CD4-positive, CD25-positive, alpha-beta regulatory T cell (primary cell): ENCODE measurements at regions not wholly inside any gene's neighbourhood (a gene's known extent, or its start where the extent isn't known, plus 50 kb on each side); places are given as distances from the start of the nearest gene placed in this dataset.

Experiments
- ATAC-seq, 2 donors: fragments of 150-1000 bp; cut with Tn5 transposase; one replicate each; pipeline ENCODE4 v1.10.0; 2021; ENCODE audit warnings: low read depth in 2 of 2, moderate number of reproducible peaks in 2 of 2, moderate library complexity in 1 of 2
- DNase-seq, 3 donors: peaks; one replicate each; pipeline versions ENCODE4 v3.0.0 to v3.0.0-alpha.2; 2012 to 2022; ENCODE audit warnings: mixed read lengths in 1 of 3
- H3K27ac ChIP-seq: one replicate; pipeline ENCODE4 v1.7.0; 2013; ENCODE audit warnings: mild to moderate bottlenecking, low read length; ENCODE audit not compliant: insufficient read depth, poor library complexity, severe bottlenecking
- H3K27me3 ChIP-seq: one replicate; pipeline ENCODE4 v1.7.0; 2013; ENCODE audit warnings: low read length; ENCODE audit not compliant: control insufficient read depth, insufficient read depth
- H3K36me3 ChIP-seq: one replicate; pipeline ENCODE4 v1.7.0; 2013; ENCODE audit warnings: mild to moderate bottlenecking, low read length, moderate library complexity; ENCODE audit not compliant: control insufficient read depth, insufficient read depth
- H3K4me1 ChIP-seq: 2 replicates; pipeline ENCODE4 v1.7.0; 2013; ENCODE audit warnings: mild to moderate bottlenecking, low read length; ENCODE audit not compliant: insufficient read depth, control insufficient read depth, poor library complexity, severe bottlenecking
- H3K4me3 ChIP-seq: one replicate; pipeline ENCODE4 v1.7.0; 2013; ENCODE audit warnings: low read depth, mild to moderate bottlenecking, low read length, moderate library complexity
- H3K9me3 ChIP-seq, 2 experiments: 1 replicate in 1 of 2; 2 replicates in 1 of 2; pipeline ENCODE4 v1.7.0; 2013; ENCODE audit warnings: low read length in 2 of 2, mild to moderate bottlenecking in 1 of 2, moderate library complexity in 1 of 2; ENCODE audit not compliant: control insufficient read depth in 2 of 2
- H3K27ac Mint-ChIP-seq, 3 donors: one replicate each; pipeline ENCODE4 v1.8.0; 2020 to 2022; ENCODE audit warnings: mild to moderate bottlenecking in 3 of 3, mixed read lengths in 3 of 3, moderate library complexity in 2 of 3
- H3K27me3 Mint-ChIP-seq: one replicate; pipeline ENCODE4 v1.8.0; 2022; ENCODE audit warnings: mild to moderate bottlenecking, mixed read lengths
- H3K36me3 Mint-ChIP-seq: one replicate; pipeline ENCODE4 v1.8.0; 2020; ENCODE audit warnings: mixed read lengths
- H3K4me1 Mint-ChIP-seq, 4 donors: one replicate each; pipeline ENCODE4 v1.8.0; 2020 to 2022; ENCODE audit warnings: mixed read lengths in 4 of 4, mild to moderate bottlenecking in 1 of 4
- H3K4me3 Mint-ChIP-seq, 4 donors: one replicate each; pipeline ENCODE4 v1.8.0; 2020 to 2022; ENCODE audit warnings: mild to moderate bottlenecking in 4 of 4, mixed read lengths in 4 of 4, moderate library complexity in 3 of 4
- H3K9me3 Mint-ChIP-seq, 7 donors: one replicate each; pipeline ENCODE4 v1.8.0; 2020 to 2022; ENCODE audit warnings: mixed read lengths in 7 of 7, mild to moderate bottlenecking in 3 of 7, moderate library complexity in 2 of 7

GRCh38 chr7:20267482-20267881, 50.3 kb upstream of the MACC1 start:
- Mint-ChIP-seq H3K27ac (no peak overlapping the region), H3K4me3 (no peak overlapping the region), H3K4me1 (no peaks in the 10 kb centered on the region), H3K27me3 (no peaks in the 10 kb centered on the region), H3K9me3 (peaks cover 0 to 3% (median 0%) of the 10 kb centered on the region in 7 donors), H3K36me3 (no peaks in the 10 kb centered on the region)
- ATAC-seq (no peak), DNase-seq (peak in 1 of 3 donors; percentile 13)
- Histone ChIP-seq H3K4me1 (no peaks in the 10 kb centered on the region), H3K27ac (no peak overlapping the region), H3K27me3 (no peaks in the 10 kb centered on the region), H3K9me3 (no peaks in the 10 kb centered on the region), H3K4me3 (no peak overlapping the region), H3K36me3 (no peaks in the 10 kb centered on the region)

GRCh38 chr7:20268824-20269223, 51.6 kb upstream of the MACC1 start:
- ATAC-seq = no peak
- H3K4me1 Mint-ChIP-seq = no peaks in the 10 kb centered on the region
- H3K36me3 Mint-ChIP-seq = no peaks in the 10 kb centered on the region
- no peak overlapping the region for H3K27ac Mint-ChIP-seq
- Histone ChIP-seq H3K27ac (no peak overlapping the region), H3K4me3 (no peak overlapping the region), H3K9me3 (no peaks in the 10 kb centered on the region), H3K36me3 (no peaks in the 10 kb centered on the region), H3K27me3 (no peaks in the 10 kb centered on the region), H3K4me1 (no peaks in the 10 kb centered on the region)
- H3K9me3 Mint-ChIP-seq = peaks cover 0 to 2% (median 0%) of the 10 kb centered on the region in 7 donors
- no peak overlapping the region for H3K4me3 Mint-ChIP-seq
- no peaks in the 10 kb centered on the region for H3K27me3 Mint-ChIP-seq
- no peak for DNase-seq

GRCh38 chr7:20269726-20270125, 52.5 kb upstream of the MACC1 start:
- Mint-ChIP-seq H3K4me3 (no peak overlapping the region), H3K9me3 (peaks cover 0 to 2% (median 0%) of the 10 kb centered on the region in 7 donors), H3K27ac (no peak overlapping the region), H3K36me3 (no peaks in the 10 kb centered on the region), H3K27me3 (no peaks in the 10 kb centered on the region), H3K4me1 (no peaks in the 10 kb centered on the region)
- no peaks in the 10 kb centered on the region for H3K27me3 ChIP-seq
- DNase-seq (no peak), ATAC-seq (no peak)
- no peaks in the 10 kb centered on the region for H3K36me3 ChIP-seq
- no peaks in the 10 kb centered on the region for H3K9me3 ChIP-seq
- no peak overlapping the region for H3K4me3 ChIP-seq
- no peaks in the 10 kb centered on the region for H3K4me1 ChIP-seq
- no peak overlapping the region for H3K27ac ChIP-seq

- H3K9me3 ChIP-seq = no peaks in the 10 kb centered on the region
- Mint-ChIP-seq H3K36me3 (no peaks in the 10 kb centered on the region), H3K4me1 (no peaks in the 10 kb centered on the region), H3K4me3 (no peak overlapping the region), H3K27me3 (no peaks in the 10 kb centered on the region), H3K27ac (no peak overlapping the region), H3K9me3 (peaks cover 0 to 2% (median 0%) of the 10 kb centered on the region in 7 donors)
- H3K36me3 ChIP-seq = no peaks in the 10 kb centered on the region
- DNase-seq = no peak
- no peak for ATAC-seq
- no peak overlapping the region for H3K27ac ChIP-seq
- H3K4me1 ChIP-seq = no peaks in the 10 kb centered on the region
- no peak overlapping the region for H3K4me3 ChIP-seq
- H3K27me3 ChIP-seq = no peaks in the 10 kb centered on the region
Observed at GRCh38 chr7:20270371-20270770, 53.2 kb upstream of the MACC1 start.

GRCh38 chr7:20270867-20271266, 53.7 kb upstream of the MACC1 start:
- no peaks in the 10 kb centered on the region for H3K27me3 Mint-ChIP-seq
- Histone ChIP-seq H3K27me3 (no peaks in the 10 kb centered on the region), H3K4me1 (no peaks in the 10 kb centered on the region), H3K4me3 (no peak overlapping the region), H3K27ac (no peak overlapping the region), H3K9me3 (no peaks in the 10 kb centered on the region), H3K36me3 (no peaks in the 10 kb centered on the region)
- ATAC-seq (no peak), DNase-seq (no peak)
- H3K27ac Mint-ChIP-seq = peak overlapping the region in 1 of 3 donors; percentile 20
- H3K4me3 Mint-ChIP-seq = peak overlapping the region in 1 of 4 donors; percentile 63
- H3K36me3 Mint-ChIP-seq = no peaks in the 10 kb centered on the region
- no peaks in the 10 kb centered on the region for H3K4me1 Mint-ChIP-seq
- H3K9me3 Mint-ChIP-seq = peaks cover 0 to 2% (median 0%) of the 10 kb centered on the region in 7 donors

- Histone ChIP-seq H3K36me3 (no peaks in the 10 kb centered on the region), H3K4me3 (no peak overlapping the region), H3K27ac (no peak overlapping the region), H3K9me3 (no peaks in the 10 kb centered on the region), H3K4me1 (no peaks in the 10 kb centered on the region), H3K27me3 (no peaks in the 10 kb centered on the region)
- DNase-seq = no peak
- Mint-ChIP-seq H3K4me3 (no peak overlapping the region), H3K9me3 (peaks cover 0 to 3% (median 0%) of the 10 kb centered on the region in 7 donors), H3K27me3 (no peaks in the 10 kb centered on the region), H3K27ac (no peak overlapping the region), H3K4me1 (no peaks in the 10 kb centered on the region), H3K36me3 (no peaks in the 10 kb centered on the region)
- no peak for ATAC-seq
Observed at GRCh38 chr7:20275637-20276036, 55.1 kb upstream of the ITGB8 start.

GRCh38 chr7:20276705-20277472, 53.8 kb upstream of the ITGB8 start:
- DNase-seq (peak in 1 of 3 donors; percentile 15), ATAC-seq (no peak)
- Histone ChIP-seq H3K36me3 (no peaks in the 10 kb centered on the region), H3K4me3 (no peak overlapping the region), H3K27me3 (no peaks in the 10 kb centered on the region), H3K27ac (no peak overlapping the region), H3K4me1 (no peaks in the 10 kb centered on the region), H3K9me3 (no peaks in the 10 kb centered on the region)
- Mint-ChIP-seq H3K27ac (no peak overlapping the region), H3K27me3 (no peaks in the 10 kb centered on the region), H3K36me3 (no peaks in the 10 kb centered on the region), H3K4me1 (no peaks in the 10 kb centered on the region), H3K4me3 (no peak overlapping the region), H3K9me3 (peaks cover 0 to 3% (median 0%) of the 10 kb centered on the region in 7 donors)

GRCh38 chr7:20279979-20280378, 50.7 kb upstream of the ITGB8 start:
- Mint-ChIP-seq H3K4me1 (peaks cover 0 to 5% (median 2%) of the 10 kb centered on the region in 4 donors), H3K27ac (no peak overlapping the region), H3K4me3 (no peak overlapping the region), H3K27me3 (no peaks in the 10 kb centered on the region), H3K9me3 (peaks cover 0 to 3% (median 0%) of the 10 kb centered on the region in 7 donors), H3K36me3 (no peaks in the 10 kb centered on the region)
- ATAC-seq (no peak), DNase-seq (peak in 1 of 3 donors; percentile 16)
- no peaks in the 10 kb centered on the region for H3K27me3 ChIP-seq
- no peak overlapping the region for H3K27ac ChIP-seq
- no peaks in the 10 kb centered on the region for H3K36me3 ChIP-seq
- no peaks in the 10 kb centered on the region for H3K9me3 ChIP-seq
- no peaks in the 10 kb centered on the region for H3K4me1 ChIP-seq
- no peak overlapping the region for H3K4me3 ChIP-seq
